ENCODE measurements at regions not wholly inside any gene's neighbourhood (a gene's known extent, or its start where the extent isn't known, plus 50 kb on each side); places are given as distances from the start of the nearest gene placed in this dataset.

DNA sequence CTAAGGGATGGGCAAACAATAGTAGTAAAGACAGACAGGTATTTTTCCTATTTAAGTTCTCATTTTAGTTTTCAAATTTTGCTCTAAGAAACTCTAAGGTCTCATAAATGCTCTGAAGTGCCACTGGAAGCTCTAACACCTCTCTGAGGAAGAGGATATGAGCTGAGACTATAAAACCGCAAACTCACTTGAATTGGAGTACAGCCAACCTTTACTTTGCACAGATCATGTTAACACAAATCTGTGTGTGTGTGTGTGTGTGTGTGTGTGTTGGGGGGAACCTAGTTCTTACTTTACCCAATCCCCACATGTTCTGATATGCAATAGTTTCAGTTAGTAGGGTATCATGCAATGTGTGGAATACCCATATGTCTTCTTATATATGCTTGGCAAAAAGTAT is 446.8 kb downstream of the CHL1 start:
- POLR2A ChIA-PET = no interaction called here
- H3K27ac Mint-ChIP-seq = no peak overlapping the region
- no peak for ATAC-seq (ENCODE audit: low read depth)

DNA sequence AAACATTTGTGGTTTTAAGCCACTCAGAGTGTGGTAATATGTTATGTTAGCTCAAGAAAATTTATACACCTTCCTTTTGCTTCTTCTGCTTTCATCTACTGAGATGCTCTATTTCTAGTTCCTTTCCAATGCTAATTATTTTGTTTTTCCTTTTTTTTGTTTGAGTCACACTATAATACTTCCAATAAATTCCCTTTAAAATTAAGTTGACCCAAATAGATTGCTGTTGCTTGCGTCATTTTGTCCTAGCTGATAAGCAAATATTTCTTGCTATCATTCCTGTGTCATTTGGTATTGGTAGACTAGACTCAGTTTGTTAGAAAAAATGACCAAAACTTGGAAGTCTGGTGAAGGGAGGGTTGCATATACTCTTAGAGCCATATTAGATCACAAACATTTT is 437.0 kb upstream of the CNTN6 start:
- Mint-ChIP-seq H3K27me3 (no peaks in the 10 kb centered on the region), H3K4me3 (no peak overlapping the region), H3K27ac (no peak overlapping the region), H3K4me1 (no peaks in the 10 kb centered on the region), H3K36me3 (ENCODE audit: low read depth) (no peaks in the 10 kb centered on the region), H3K9me3 (no peaks in the 10 kb centered on the region)
- no peak for DNase-seq
- intact Hi-C loops (cut with micrococcal nuclease) = no loop called here
- TF ChIP-seq, protein P1, sequence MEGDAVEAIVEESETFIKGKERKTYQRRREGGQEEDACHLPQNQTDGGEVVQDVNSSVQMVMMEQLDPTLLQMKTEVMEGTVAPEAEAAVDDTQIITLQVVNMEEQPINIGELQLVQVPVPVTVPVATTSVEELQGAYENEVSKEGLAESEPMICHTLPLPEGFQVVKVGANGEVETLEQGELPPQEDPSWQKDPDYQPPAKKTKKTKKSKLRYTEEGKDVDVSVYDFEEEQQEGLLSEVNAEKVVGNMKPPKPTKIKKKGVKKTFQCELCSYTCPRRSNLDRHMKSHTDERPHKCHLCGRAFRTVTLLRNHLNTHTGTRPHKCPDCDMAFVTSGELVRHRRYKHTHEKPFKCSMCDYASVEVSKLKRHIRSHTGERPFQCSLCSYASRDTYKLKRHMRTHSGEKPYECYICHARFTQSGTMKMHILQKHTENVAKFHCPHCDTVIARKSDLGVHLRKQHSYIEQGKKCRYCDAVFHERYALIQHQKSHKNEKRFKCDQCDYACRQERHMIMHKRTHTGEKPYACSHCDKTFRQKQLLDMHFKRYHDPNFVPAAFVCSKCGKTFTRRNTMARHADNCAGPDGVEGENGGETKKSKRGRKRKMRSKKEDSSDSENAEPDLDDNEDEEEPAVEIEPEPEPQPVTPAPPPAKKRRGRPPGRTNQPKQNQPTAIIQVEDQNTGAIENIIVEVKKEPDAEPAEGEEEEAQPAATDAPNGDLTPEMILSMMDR (IDR thresholded peaks at IDR 0.05) = no peak
- ATAC-seq (ENCODE audit: low read depth) = no peak
- ChIA-PET POLR2A (no interaction called here), CTCF (no interaction called here)

More for the DNA sequence above, 446.8 kb downstream of the CHL1 start:
- no peaks in the 10 kb centered on the region for H3K9me3 Mint-ChIP-seq
- TF ChIP-seq, protein P1 (IDR thresholded peaks at IDR 0.05) = no peak
- intact Hi-C loops (cut with micrococcal nuclease) = no loop called here
- DNase-seq = no peak
- H3K4me1 Mint-ChIP-seq = no peaks in the 10 kb centered on the region
- no peaks in the 10 kb centered on the region for H3K36me3 Mint-ChIP-seq (ENCODE audit: low read depth)
- CTCF ChIA-PET = no interaction called here
- H3K4me3 Mint-ChIP-seq = no peak overlapping the region
- no peaks in the 10 kb centered on the region for H3K27me3 Mint-ChIP-seq

DNA sequence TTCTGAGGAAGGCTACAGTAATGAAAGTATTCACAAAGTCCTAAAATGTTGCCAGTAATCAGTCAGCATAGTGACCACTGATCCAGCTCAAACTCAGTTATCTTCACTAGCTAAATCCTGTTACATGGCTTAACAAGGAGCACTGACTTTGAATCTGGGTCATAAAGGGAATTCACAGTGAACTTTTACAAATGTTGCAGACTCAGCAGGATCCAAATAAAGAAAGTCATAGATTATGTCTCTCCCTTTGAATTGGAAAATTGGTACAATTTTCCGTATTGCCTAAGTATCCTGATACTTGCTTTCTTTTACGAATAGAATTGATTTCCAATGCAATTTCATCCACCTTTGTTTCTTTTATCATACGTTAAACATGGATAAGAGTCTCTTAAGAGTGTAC is 431.5 kb upstream of the CNTN6 start:
- intact Hi-C loops (cut with micrococcal nuclease) = no loop called here
- Mint-ChIP-seq H3K27ac (no peak overlapping the region), H3K4me3 (no peak overlapping the region), H3K4me1 (no peaks in the 10 kb centered on the region), H3K27me3 (no peaks in the 10 kb centered on the region), H3K36me3 (ENCODE audit: low read depth) (no peaks in the 10 kb centered on the region), H3K9me3 (no peaks in the 10 kb centered on the region)
- no peak for ATAC-seq (ENCODE audit: low read depth)
- POLR2A ChIA-PET = no interaction called here
- DNase-seq = no peak
- CTCF ChIA-PET = no interaction called here
- TF ChIP-seq, protein P1 (IDR thresholded peaks at IDR 0.05) = no peak

DNA sequence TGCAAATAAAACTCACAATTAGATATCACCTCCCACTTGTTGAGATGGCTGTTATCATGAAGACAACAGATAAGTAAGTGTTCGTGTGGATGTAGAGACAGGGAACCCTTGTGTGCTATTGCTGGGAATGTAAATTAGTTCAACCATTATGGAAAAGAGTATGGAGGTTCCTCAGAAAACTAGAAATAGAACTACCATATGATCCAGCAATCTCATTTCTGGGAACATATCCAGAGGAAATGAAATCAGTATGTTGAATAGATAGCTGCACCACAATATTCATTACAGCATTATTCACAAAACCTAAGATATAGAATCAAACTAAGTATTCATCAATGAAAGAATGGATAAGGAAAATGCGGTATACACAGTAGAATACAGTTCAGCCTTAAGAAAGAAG is 418.7 kb upstream of the CNTN6 start:
- CTCF ChIA-PET = no interaction called here
- H3K27me3 Mint-ChIP-seq = no peaks in the 10 kb centered on the region
- no peaks in the 10 kb centered on the region for H3K4me1 Mint-ChIP-seq
- no peak overlapping the region for H3K27ac Mint-ChIP-seq
- no peak for DNase-seq
- intact Hi-C loops (cut with micrococcal nuclease) = no loop called here
- POLR2A ChIA-PET = no interaction called here
- TF ChIP-seq, protein P1 (IDR thresholded peaks at IDR 0.05) = no peak
- peaks cover 13% of the 10 kb centered on the region for H3K9me3 Mint-ChIP-seq
- no peak for ATAC-seq (ENCODE audit: low read depth)
- H3K4me3 Mint-ChIP-seq = no peak overlapping the region
- no peaks in the 10 kb centered on the region for H3K36me3 Mint-ChIP-seq (ENCODE audit: low read depth)

DNA sequence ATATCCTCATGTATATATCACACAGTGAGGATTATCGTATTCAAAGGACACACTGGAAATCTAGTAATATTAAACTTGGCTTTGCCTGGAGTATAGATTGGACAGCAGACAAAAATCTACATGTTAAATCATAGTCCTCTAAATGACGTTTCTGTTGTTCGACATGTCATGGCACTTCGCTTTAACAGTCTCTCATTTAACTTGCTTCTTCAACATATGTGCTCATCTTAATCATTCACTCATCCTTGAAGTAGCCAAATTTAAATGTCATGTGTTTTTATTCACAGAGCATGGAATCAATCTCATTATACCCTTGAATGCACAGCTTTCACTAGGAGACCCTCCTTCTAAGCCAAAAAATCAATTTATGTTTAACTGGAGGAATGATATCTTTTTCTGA is 417.0 kb upstream of the CNTN6 start:
- no peak for ATAC-seq (ENCODE audit: low read depth)
- DNase-seq = no peak
- Mint-ChIP-seq H3K4me1 (no peaks in the 10 kb centered on the region), H3K27me3 (no peaks in the 10 kb centered on the region), H3K4me3 (no peak overlapping the region), H3K27ac (no peak overlapping the region), H3K9me3 (peaks cover 12% of the 10 kb centered on the region), H3K36me3 (ENCODE audit: low read depth) (no peaks in the 10 kb centered on the region)
- TF ChIP-seq, protein P1 (IDR thresholded peaks at IDR 0.05) = no peak
- intact Hi-C loops (cut with micrococcal nuclease) = no loop called here
- ChIA-PET POLR2A (no interaction called here), CTCF (no interaction called here)

All from activated B cell treated with CpG ODN at 0.5 μM for 24 hours (primary cell).